C4-2B (cell line): ENCODE measurements at regions not wholly inside any gene's neighbourhood (a gene's known extent, or its start where the extent isn't known, plus 50 kb on each side); places are given as distances from the start of the nearest gene placed in this dataset.

Source experiments
- ZFX ChIP-seq: fragments of 450-650 bp; IDR thresholded peaks from 2 replicates; pipeline ENCODE4 v1.6.1; 2017
- TF ChIP-seq, protein P1 (sequence below): fragments of 450-650 bp; conservative IDR thresholded peaks from 2 replicates; pipeline ENCODE4 v1.5.1; 2017; ENCODE audit warnings: mild to moderate bottlenecking

DNA sequence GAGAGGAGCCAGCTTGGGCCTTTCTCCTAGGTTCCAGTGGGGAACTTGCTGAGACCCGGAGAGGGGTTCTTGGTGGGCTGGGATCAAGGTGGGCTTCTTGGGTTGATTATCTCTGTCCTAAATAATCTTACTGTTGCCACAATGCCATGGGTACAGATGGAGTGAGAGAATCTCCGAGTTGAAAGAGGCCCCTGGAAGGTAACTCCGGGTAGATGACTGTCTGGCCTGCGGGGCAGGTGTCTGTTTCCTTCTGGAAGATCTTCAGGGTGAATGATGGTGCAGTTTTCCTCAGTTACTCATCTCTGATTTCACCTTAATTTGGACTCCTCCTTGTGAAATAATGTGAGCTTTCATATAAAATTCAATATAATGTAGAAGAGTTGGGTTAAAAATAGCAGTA, 159.4 kb downstream of the ACTR3 start:
- TF ChIP-seq, protein P1, sequence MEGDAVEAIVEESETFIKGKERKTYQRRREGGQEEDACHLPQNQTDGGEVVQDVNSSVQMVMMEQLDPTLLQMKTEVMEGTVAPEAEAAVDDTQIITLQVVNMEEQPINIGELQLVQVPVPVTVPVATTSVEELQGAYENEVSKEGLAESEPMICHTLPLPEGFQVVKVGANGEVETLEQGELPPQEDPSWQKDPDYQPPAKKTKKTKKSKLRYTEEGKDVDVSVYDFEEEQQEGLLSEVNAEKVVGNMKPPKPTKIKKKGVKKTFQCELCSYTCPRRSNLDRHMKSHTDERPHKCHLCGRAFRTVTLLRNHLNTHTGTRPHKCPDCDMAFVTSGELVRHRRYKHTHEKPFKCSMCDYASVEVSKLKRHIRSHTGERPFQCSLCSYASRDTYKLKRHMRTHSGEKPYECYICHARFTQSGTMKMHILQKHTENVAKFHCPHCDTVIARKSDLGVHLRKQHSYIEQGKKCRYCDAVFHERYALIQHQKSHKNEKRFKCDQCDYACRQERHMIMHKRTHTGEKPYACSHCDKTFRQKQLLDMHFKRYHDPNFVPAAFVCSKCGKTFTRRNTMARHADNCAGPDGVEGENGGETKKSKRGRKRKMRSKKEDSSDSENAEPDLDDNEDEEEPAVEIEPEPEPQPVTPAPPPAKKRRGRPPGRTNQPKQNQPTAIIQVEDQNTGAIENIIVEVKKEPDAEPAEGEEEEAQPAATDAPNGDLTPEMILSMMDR = no peak
- no peak for TF ChIP-seq ZFX
